ENCODE measurements at regions not wholly inside any gene's neighbourhood (a gene's known extent, or its start where the extent isn't known, plus 50 kb on each side); places are given as distances from the start of the nearest gene placed in this dataset.
A peak's percentile ranks its signal among the peaks of the same experiment; 100 is the strongest.

DNA sequence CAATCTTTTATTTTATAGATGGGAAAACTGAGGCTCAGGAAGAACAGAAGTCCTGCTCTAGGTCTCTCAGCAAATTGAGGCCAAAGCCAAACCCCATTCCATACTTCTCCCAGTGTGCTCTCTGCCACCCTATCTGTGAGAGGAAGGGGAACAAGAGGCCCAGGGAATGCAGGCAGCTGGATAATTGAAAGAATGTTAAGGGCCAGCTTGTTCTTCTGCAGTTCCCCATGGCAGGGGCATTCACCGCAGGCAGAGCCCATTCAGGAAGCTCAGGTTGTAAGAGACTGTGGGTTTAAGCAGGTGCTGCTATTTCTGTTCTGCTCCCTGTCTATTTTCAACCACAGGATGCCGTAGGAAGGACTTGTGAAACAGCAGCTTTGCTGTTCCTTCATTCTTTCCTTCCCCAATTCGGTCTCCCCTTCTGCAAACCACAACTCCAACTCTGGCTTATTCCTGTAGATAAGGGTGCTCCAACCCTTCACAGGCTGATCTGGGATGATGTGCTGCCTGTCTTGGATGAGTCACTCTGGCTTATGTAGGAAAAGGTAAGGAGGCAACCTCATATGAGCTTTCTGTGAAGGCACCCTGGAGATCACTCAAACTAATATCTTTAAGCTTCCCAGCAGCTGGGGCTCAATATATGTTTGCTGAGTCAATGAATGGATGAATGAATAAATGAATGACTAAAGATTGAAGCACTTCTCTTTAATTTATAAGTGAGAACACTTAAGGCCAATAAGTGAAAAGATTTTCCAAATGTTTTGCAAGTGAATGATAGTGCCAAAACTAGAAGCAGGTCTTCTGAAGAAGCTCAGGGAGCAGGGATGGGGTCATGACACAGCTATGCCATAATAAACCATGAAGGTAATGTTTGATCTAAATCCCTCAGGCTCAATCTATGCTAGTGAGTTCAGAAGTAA, 377.6 kb downstream of the BRINP1 start:
- peak; percentile 12 for DNase-seq (ENCODE audit: low spot score)

DNA sequence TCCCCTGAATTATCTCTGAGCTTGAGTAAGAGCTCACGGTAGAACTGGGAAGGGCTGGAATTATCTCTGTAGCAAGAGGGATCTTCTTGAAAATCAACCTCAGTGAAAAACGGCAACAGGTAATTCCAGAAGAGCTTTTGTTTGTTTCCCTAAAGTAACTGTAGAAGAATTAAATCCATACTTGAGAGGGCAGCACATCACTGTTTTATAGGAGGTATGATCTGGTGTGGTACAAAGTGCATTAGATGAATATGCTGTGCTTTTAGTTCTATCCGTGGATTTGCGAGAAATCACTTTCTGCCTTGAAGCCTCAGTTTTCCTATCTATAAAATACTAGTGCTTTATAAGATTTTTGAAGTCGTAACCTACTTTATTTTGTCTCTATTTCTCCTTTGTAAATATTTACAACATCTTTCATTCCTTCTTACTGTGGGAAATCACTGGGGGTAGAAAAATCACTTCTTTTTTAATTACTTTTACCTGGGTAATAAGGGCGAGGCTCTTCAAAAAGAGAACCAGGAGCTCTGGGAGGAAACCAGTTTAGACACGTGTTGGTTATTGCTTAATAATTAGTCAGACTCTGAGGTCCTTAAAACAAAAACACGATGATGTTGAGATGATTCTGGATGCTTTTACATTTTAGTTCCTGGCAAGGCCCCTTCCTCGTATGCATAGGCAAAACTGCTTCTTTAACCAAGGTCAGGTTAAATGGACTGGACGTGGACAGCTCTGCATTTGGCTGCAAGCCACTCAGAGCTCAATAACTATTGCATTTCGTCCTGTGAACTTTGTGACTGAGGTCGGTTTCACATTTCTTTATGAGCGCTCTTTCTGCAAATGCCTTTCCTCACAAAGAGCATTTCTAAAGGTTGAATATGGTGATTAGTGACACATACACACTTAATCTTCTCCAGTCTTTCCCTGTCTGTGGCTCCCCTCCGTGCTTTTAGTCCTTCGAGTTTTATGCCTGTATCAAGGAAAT, 376.1 kb downstream of the BRINP1 start:
- H3K36me3 ChIP-seq, result no peaks in the 10 kb centered on the region
- H3K79me2 ChIP-seq (ENCODE audit: low read depth), result no peaks in the 10 kb centered on the region
- H3K27ac ChIP-seq, result no peak overlapping the region
- Mint-ChIP-seq H3K27ac (peak overlapping the region; percentile 13), H3K9me3 (no peaks in the 10 kb centered on the region), H3K36me3 (no peaks in the 10 kb centered on the region), H3K27me3 (ENCODE audit: insufficient read depth, low read depth) (peaks cover 11% of the 10 kb centered on the region), H3K4me1 (peaks cover 67% of the 10 kb centered on the region), H3K4me3 (no peak overlapping the region)
- no peaks in the 10 kb centered on the region for H3F3A ChIP-seq (ENCODE audit: low read depth)
- no peak overlapping the region for H3K4me2 ChIP-seq
- peaks cover 8% of the 10 kb centered on the region for H3K4me1 ChIP-seq
- H3K27me3 ChIP-seq, result no peaks in the 10 kb centered on the region
- H3K9me3 ChIP-seq (ENCODE audit: low read depth), result no peaks in the 10 kb centered on the region
- no peak overlapping the region for H3K4me3 ChIP-seq
- peak; percentile 7 for DNase-seq (ENCODE audit: low spot score)
- no peak overlapping the region for H3K9ac ChIP-seq
- H4K20me1 ChIP-seq (ENCODE audit: low read depth), result no peaks in the 10 kb centered on the region
- TF ChIP-seq EZH2 (IDR thresholded peaks at IDR 0.05), result no peak
- TF ChIP-seq EZH2phosphoT487 (IDR thresholded peaks at IDR 0.05), result no peak
- TF ChIP-seq, protein P1, sequence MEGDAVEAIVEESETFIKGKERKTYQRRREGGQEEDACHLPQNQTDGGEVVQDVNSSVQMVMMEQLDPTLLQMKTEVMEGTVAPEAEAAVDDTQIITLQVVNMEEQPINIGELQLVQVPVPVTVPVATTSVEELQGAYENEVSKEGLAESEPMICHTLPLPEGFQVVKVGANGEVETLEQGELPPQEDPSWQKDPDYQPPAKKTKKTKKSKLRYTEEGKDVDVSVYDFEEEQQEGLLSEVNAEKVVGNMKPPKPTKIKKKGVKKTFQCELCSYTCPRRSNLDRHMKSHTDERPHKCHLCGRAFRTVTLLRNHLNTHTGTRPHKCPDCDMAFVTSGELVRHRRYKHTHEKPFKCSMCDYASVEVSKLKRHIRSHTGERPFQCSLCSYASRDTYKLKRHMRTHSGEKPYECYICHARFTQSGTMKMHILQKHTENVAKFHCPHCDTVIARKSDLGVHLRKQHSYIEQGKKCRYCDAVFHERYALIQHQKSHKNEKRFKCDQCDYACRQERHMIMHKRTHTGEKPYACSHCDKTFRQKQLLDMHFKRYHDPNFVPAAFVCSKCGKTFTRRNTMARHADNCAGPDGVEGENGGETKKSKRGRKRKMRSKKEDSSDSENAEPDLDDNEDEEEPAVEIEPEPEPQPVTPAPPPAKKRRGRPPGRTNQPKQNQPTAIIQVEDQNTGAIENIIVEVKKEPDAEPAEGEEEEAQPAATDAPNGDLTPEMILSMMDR (IDR thresholded peaks at IDR 0.05), result no peak
- no peak overlapping the region for H2AFZ ChIP-seq (replicated peaks)

More for the DNA sequence above, 377.6 kb downstream of the BRINP1 start:
- Histone ChIP-seq H3K9me3 (ENCODE audit: low read depth) (no peaks in the 10 kb centered on the region), H3K4me1 (peaks cover 8% of the 10 kb centered on the region), H2AFZ (replicated peaks) (no peak overlapping the region), H3K4me3 (no peak overlapping the region), H3K9ac (no peak overlapping the region), H3K36me3 (no peaks in the 10 kb centered on the region), H3K4me2 (no peak overlapping the region), H3F3A (ENCODE audit: low read depth) (no peaks in the 10 kb centered on the region), H4K20me1 (ENCODE audit: low read depth) (no peaks in the 10 kb centered on the region), H3K79me2 (ENCODE audit: low read depth) (no peaks in the 10 kb centered on the region), H3K27me3 (no peaks in the 10 kb centered on the region), H3K27ac (no peak overlapping the region)
- Mint-ChIP-seq H3K27ac (peak overlapping the region; percentile 5), H3K9me3 (no peaks in the 10 kb centered on the region), H3K4me1 (peaks cover 61% of the 10 kb centered on the region), H3K36me3 (no peaks in the 10 kb centered on the region), H3K27me3 (ENCODE audit: insufficient read depth, low read depth) (peaks cover 11% of the 10 kb centered on the region), H3K4me3 (no peak overlapping the region)
- no peak for TF ChIP-seq EZH2 (IDR thresholded peaks at IDR 0.05)
- no peak for TF ChIP-seq EZH2phosphoT487 (IDR thresholded peaks at IDR 0.05)
- TF ChIP-seq, protein P1 (IDR thresholded peaks at IDR 0.05), result no peak

DNA sequence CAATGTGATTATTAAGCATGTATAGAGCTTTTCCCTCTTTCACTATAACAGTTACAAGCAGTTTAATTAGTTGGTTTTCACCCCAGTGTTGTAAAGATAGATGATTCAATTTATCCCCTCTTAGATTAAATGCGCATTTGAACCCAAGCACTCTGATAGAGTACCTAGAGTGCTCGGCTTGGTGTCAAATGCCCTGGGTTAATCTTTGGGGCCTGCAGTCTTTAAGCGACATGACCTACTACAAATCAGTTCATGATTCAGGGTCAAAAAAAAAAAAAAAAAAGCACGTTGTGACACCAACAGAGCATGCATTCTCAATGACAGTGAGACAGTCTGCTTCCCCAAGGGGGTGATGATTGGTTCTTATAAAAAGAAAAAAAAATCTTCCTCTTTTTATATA, 375.3 kb downstream of the BRINP1 start:
- Histone ChIP-seq H3F3A (ENCODE audit: low read depth) (no peaks in the 10 kb centered on the region), H4K20me1 (ENCODE audit: low read depth) (no peaks in the 10 kb centered on the region), H3K9me3 (ENCODE audit: low read depth) (no peaks in the 10 kb centered on the region), H3K4me2 (no peak overlapping the region), H3K27ac (no peak overlapping the region), H3K36me3 (no peaks in the 10 kb centered on the region), H2AFZ (replicated peaks) (no peak overlapping the region), H3K4me3 (no peak overlapping the region), H3K27me3 (no peaks in the 10 kb centered on the region), H3K9ac (no peak overlapping the region), H3K79me2 (ENCODE audit: low read depth) (no peaks in the 10 kb centered on the region), H3K4me1 (peaks cover 8% of the 10 kb centered on the region)
- no peaks in the 10 kb centered on the region for H3K36me3 Mint-ChIP-seq
- peaks cover 11% of the 10 kb centered on the region for H3K27me3 Mint-ChIP-seq (ENCODE audit: insufficient read depth, low read depth)
- H3K4me3 Mint-ChIP-seq, result no peak overlapping the region
- H3K9me3 Mint-ChIP-seq, result no peaks in the 10 kb centered on the region
- H3K4me1 Mint-ChIP-seq, result peaks cover 66% of the 10 kb centered on the region
- TF ChIP-seq, protein P1 (IDR thresholded peaks at IDR 0.05), result no peak
- TF ChIP-seq EZH2phosphoT487 (IDR thresholded peaks at IDR 0.05) (no peak), EZH2 (IDR thresholded peaks at IDR 0.05) (no peak)
- DNase-seq (ENCODE audit: low spot score), result no peak
- peak overlapping the region; percentile 13 for H3K27ac Mint-ChIP-seq
